PFSK-1 (cell line): ENCODE measurements at regions not wholly inside any gene's neighbourhood (a gene's known extent, or its start where the extent isn't known, plus 50 kb on each side); places are given as distances from the start of the nearest gene placed in this dataset.

Experiments
- FOXP2 ChIP-seq: optimal IDR thresholded peaks from 2 replicates; pipeline ENCODE3; 2011; ENCODE audit warnings: borderline replicate concordance, control low read depth, inconsistent platforms; ENCODE audit not compliant: insufficient read depth; ENCODE audit errors: extremely low read length, extremely low read depth
- POLR2AphosphoS5 ChIP-seq: IDR thresholded peaks from 2 replicates; pipeline ENCODE4 v1.6.1; 2012; ENCODE audit warnings: low read depth, mild to moderate bottlenecking, control low read depth, low read length, moderate library complexity
- REST ChIP-seq, 2 experiments: IDR thresholded peaks; 2 replicates each; pipeline versions ENCODE4 v1.6.1 to v1.8.0; 2011 to 2012; ENCODE audit warnings: low read depth in 2 of 2, low read length in 2 of 2, control low read depth in 1 of 2, inconsistent platforms in 1 of 2, mild to moderate bottlenecking in 1 of 2, moderate library complexity in 1 of 2; ENCODE audit not compliant: insufficient read depth in 1 of 2
- SIN3A ChIP-seq: IDR thresholded peaks from 2 replicates; pipeline ENCODE4 v1.6.1; 2012; ENCODE audit warnings: mild to moderate bottlenecking, low read length, moderate library complexity, borderline replicate concordance; ENCODE audit not compliant: insufficient read depth
- TAF1 ChIP-seq: IDR thresholded peaks from 2 replicates; pipeline ENCODE4 v1.6.1; 2012; ENCODE audit warnings: low read length, control low read depth, borderline replicate concordance; ENCODE audit not compliant: insufficient read depth

- TF ChIP-seq TAF1, result no peak
- no peak for TF ChIP-seq REST (IDR thresholded peaks at IDR 0.05; ENCODE audit: insufficient read depth in 1 of 2, low read depth in 2 of 2, low read length in 2 of 2)
- TF ChIP-seq SIN3A, result no peak
- TF ChIP-seq POLR2AphosphoS5, result no peak
- no peak for TF ChIP-seq FOXP2
These were observed 76.5 kb downstream of the ARL4C start for GRCh38 chr2:234420408-234420807.

GRCh38 chr2:234419726-234420125 is 77.2 kb downstream of the ARL4C start:
- TF ChIP-seq FOXP2 (no peak), TAF1 (no peak), POLR2AphosphoS5 (no peak), REST (IDR thresholded peaks at IDR 0.05; ENCODE audit: insufficient read depth in 1 of 2, low read depth in 2 of 2, low read length in 2 of 2) (no peak), SIN3A (no peak)

- TF ChIP-seq REST (IDR thresholded peaks at IDR 0.05; ENCODE audit: insufficient read depth in 1 of 2, low read depth in 2 of 2, low read length in 2 of 2) (no peak), TAF1 (no peak), FOXP2 (no peak), SIN3A (no peak), POLR2AphosphoS5 (no peak)
These were observed 81.2 kb downstream of the ARL4C start for GRCh38 chr2:234415706-234416105.

- TF ChIP-seq SIN3A, result no peak
- TF ChIP-seq TAF1, result no peak
These were observed 82.3 kb downstream of the ARL4C start for GRCh38 chr2:234414596-234414995.

GRCh38 chr2:234412726-234413125 is 84.2 kb downstream of the ARL4C start:
- no peak for TF ChIP-seq POLR2AphosphoS5
- TF ChIP-seq REST (IDR thresholded peaks at IDR 0.05; ENCODE audit: insufficient read depth in 1 of 2, low read depth in 2 of 2, low read length in 2 of 2), result no peak
- no peak for TF ChIP-seq TAF1
- no peak for TF ChIP-seq FOXP2
- no peak for TF ChIP-seq SIN3A
